IPS-20b (cell line): ENCODE measurements at regions not wholly inside any gene's neighbourhood (a gene's known extent, or its start where the extent isn't known, plus 50 kb on each side); places are given as distances from the start of the nearest gene placed in this dataset.

ENCODE experiments used
- H3K27ac ChIP-seq: one replicate; pipeline ENCODE4 v1.5.1; 2013; ENCODE audit warnings: low read length
- H3K27me3 ChIP-seq: 2 replicates; pipeline ENCODE4 v1.6.1; 2013; ENCODE audit warnings: mild to moderate bottlenecking, low read length, inconsistent platforms; ENCODE audit not compliant: insufficient read depth
- H3K36me3 ChIP-seq: 2 replicates; pipeline ENCODE4 v1.6.1; 2013; ENCODE audit warnings: low read depth, mild to moderate bottlenecking, inconsistent platforms, low read length, moderate library complexity; ENCODE audit not compliant: insufficient read depth
- H3K4me1 ChIP-seq: 2 replicates; pipeline ENCODE4 v1.6.1; 2013; ENCODE audit warnings: mild to moderate bottlenecking, control low read depth, inconsistent platforms, low read length, moderate library complexity; ENCODE audit not compliant: insufficient read depth
- H3K4me3 ChIP-seq: 2 replicates; pipeline ENCODE4 v1.5.1; 2013; ENCODE audit warnings: mild to moderate bottlenecking, low read length, inconsistent platforms
- H3K9ac ChIP-seq: 2 replicates; pipeline ENCODE4 v1.6.1; 2013; ENCODE audit warnings: low read depth, mild to moderate bottlenecking, inconsistent platforms, low read length, moderate library complexity
- H3K9me3 ChIP-seq: 2 replicates; pipeline ENCODE4 v1.6.1; 2013; ENCODE audit warnings: mild to moderate bottlenecking, low read depth, low read length, inconsistent platforms; ENCODE audit not compliant: insufficient read depth

GRCh38 chr15:47983533-47983932, 137.3 kb upstream of the SLC24A5 start:
- Histone ChIP-seq H3K4me3 (no peak overlapping the region), H3K9ac (no peak overlapping the region), H3K36me3 (no peaks in the 10 kb centered on the region), H3K4me1 (peaks cover 3% of the 10 kb centered on the region; the same call in 1 of the 2 replicates), H3K9me3 (no peaks in the 10 kb centered on the region), H3K27me3 (no peaks in the 10 kb centered on the region), H3K27ac (no peak overlapping the region)

GRCh38 chr15:47985568-47985967, 135.2 kb upstream of the SLC24A5 start:
- Histone ChIP-seq H3K9ac (no peak overlapping the region), H3K9me3 (no peaks in the 10 kb centered on the region), H3K36me3 (no peaks in the 10 kb centered on the region), H3K4me3 (no peak overlapping the region), H3K27me3 (no peaks in the 10 kb centered on the region), H3K4me1 (peaks cover 3% of the 10 kb centered on the region; the same call in 1 of the 2 replicates), H3K27ac (no peak overlapping the region)

GRCh38 chr15:47987461-47987860, 133.3 kb upstream of the SLC24A5 start:
- no peaks in the 10 kb centered on the region for H3K27me3 ChIP-seq
- peaks cover 3% of the 10 kb centered on the region; the same call in 1 of the 2 replicates for H3K4me1 ChIP-seq
- no peak overlapping the region for H3K4me3 ChIP-seq
- no peak overlapping the region for H3K27ac ChIP-seq
- H3K9ac ChIP-seq: no peak overlapping the region
- no peaks in the 10 kb centered on the region for H3K9me3 ChIP-seq
- H3K36me3 ChIP-seq: no peaks in the 10 kb centered on the region

- Histone ChIP-seq H3K9me3 (no peaks in the 10 kb centered on the region), H3K4me1 (peaks cover 3% of the 10 kb centered on the region; the same call in 1 of the 2 replicates), H3K27ac (no peak overlapping the region), H3K27me3 (no peaks in the 10 kb centered on the region), H3K9ac (no peak overlapping the region), H3K36me3 (no peaks in the 10 kb centered on the region), H3K4me3 (no peak overlapping the region)
Measured at GRCh38 chr15:47987908-47988532, 132.8 kb upstream of the SLC24A5 start.

GRCh38 chr15:47988564-47988963, 132.2 kb upstream of the SLC24A5 start:
- Histone ChIP-seq H3K9ac (no peak overlapping the region), H3K4me1 (peaks cover 3% of the 10 kb centered on the region; the same call in 1 of the 2 replicates), H3K4me3 (no peak overlapping the region), H3K9me3 (no peaks in the 10 kb centered on the region), H3K36me3 (no peaks in the 10 kb centered on the region), H3K27me3 (no peaks in the 10 kb centered on the region), H3K27ac (no peak overlapping the region)

GRCh38 chr15:47990821-47991220, 130.0 kb upstream of the SLC24A5 start:
- peaks cover 3% of the 10 kb centered on the region; the same call in 1 of the 2 replicates for H3K4me1 ChIP-seq
- H3K9me3 ChIP-seq: no peaks in the 10 kb centered on the region
- H3K9ac ChIP-seq: no peak overlapping the region
- H3K27ac ChIP-seq: no peak overlapping the region
- no peaks in the 10 kb centered on the region for H3K27me3 ChIP-seq
- no peaks in the 10 kb centered on the region for H3K36me3 ChIP-seq
- H3K4me3 ChIP-seq: no peak overlapping the region

GRCh38 chr15:47991357-47991756, 129.4 kb upstream of the SLC24A5 start:
- Histone ChIP-seq H3K27ac (no peak overlapping the region), H3K4me3 (no peak overlapping the region), H3K36me3 (no peaks in the 10 kb centered on the region)

GRCh38 chr15:47993051-47993450, 127.7 kb upstream of the SLC24A5 start:
- H3K4me3 ChIP-seq: no peak overlapping the region
- no peaks in the 10 kb centered on the region for H3K9me3 ChIP-seq
- H3K4me1 ChIP-seq: no peaks in the 10 kb centered on the region
- H3K27ac ChIP-seq: no peak overlapping the region
- no peaks in the 10 kb centered on the region for H3K36me3 ChIP-seq
- H3K9ac ChIP-seq: no peak overlapping the region
- H3K27me3 ChIP-seq: no peaks in the 10 kb centered on the region

More at GRCh38 chr15:47991357-47991756, 129.4 kb upstream of the SLC24A5 start:
- Histone ChIP-seq H3K4me1 (peaks cover 3% of the 10 kb centered on the region; the same call in 1 of the 2 replicates), H3K27me3 (no peaks in the 10 kb centered on the region), H3K9me3 (no peaks in the 10 kb centered on the region), H3K9ac (no peak overlapping the region)

GRCh38 chr15:47997195-47998080, 123.4 kb upstream of the SLC24A5 start:
- Histone ChIP-seq H3K9me3 (no peaks in the 10 kb centered on the region), H3K9ac (no peak overlapping the region), H3K4me1 (peaks cover 5% of the 10 kb centered on the region; the same call in 1 of the 2 replicates), H3K36me3 (no peaks in the 10 kb centered on the region), H3K27me3 (no peaks in the 10 kb centered on the region), H3K4me3 (no peak overlapping the region), H3K27ac (no peak overlapping the region)

- peaks cover 5% of the 10 kb centered on the region; the same call in 1 of the 2 replicates for H3K4me1 ChIP-seq
- H3K9ac ChIP-seq: no peak overlapping the region
- H3K4me3 ChIP-seq: no peak overlapping the region
- no peaks in the 10 kb centered on the region for H3K9me3 ChIP-seq
- no peaks in the 10 kb centered on the region for H3K27me3 ChIP-seq
- no peaks in the 10 kb centered on the region for H3K36me3 ChIP-seq
- H3K27ac ChIP-seq: no peak overlapping the region
Measured at GRCh38 chr15:47998619-47999019, 122.2 kb upstream of the SLC24A5 start.

GRCh38 chr15:48001393-48002039, 119.3 kb upstream of the SLC24A5 start:
- no peaks in the 10 kb centered on the region for H3K27me3 ChIP-seq
- H3K9ac ChIP-seq: no peak overlapping the region
- H3K27ac ChIP-seq: no peak overlapping the region
- no peaks in the 10 kb centered on the region for H3K9me3 ChIP-seq
- H3K36me3 ChIP-seq: no peaks in the 10 kb centered on the region
- H3K4me3 ChIP-seq: no peak overlapping the region
- peaks cover 14% of the 10 kb centered on the region for H3K4me1 ChIP-seq
